ENCODE measurements at regions not wholly inside any gene's neighbourhood (a gene's known extent, or its start where the extent isn't known, plus 50 kb on each side); places are given as distances from the start of the nearest gene placed in this dataset.
A peak's percentile ranks its signal among the peaks of the same experiment; 100 is the strongest.

- H3K27me3 Mint-ChIP-seq (ENCODE audit: low read depth), result peaks cover 2% of the 10 kb centered on the region; the same call in 1 of the 2 replicates
- H3K27ac Mint-ChIP-seq, result no peak overlapping the region
- TF ChIP-seq CDX4 (CRISPR knock-in tag; IDR thresholded peaks at IDR 0.05; ENCODE audit: borderline replicate concordance), result no peak
- TF ChIP-seq, protein P1, sequence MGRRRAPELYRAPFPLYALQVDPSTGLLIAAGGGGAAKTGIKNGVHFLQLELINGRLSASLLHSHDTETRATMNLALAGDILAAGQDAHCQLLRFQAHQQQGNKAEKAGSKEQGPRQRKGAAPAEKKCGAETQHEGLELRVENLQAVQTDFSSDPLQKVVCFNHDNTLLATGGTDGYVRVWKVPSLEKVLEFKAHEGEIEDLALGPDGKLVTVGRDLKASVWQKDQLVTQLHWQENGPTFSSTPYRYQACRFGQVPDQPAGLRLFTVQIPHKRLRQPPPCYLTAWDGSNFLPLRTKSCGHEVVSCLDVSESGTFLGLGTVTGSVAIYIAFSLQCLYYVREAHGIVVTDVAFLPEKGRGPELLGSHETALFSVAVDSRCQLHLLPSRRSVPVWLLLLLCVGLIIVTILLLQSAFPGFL (CRISPR knock-in tag; IDR thresholded peaks at IDR 0.05; ENCODE audit: borderline replicate concordance), result no peak
- TF ChIP-seq ATF2 (CRISPR knock-in tag; IDR thresholded peaks at IDR 0.05; ENCODE audit: borderline replicate concordance, low read depth), result no peak
- TF ChIP-seq TCF7 (CRISPR knock-in tag; IDR thresholded peaks at IDR 0.05; ENCODE audit: low read depth), result no peak
- no peak for TF ChIP-seq NR1H2 (CRISPR knock-in tag; IDR thresholded peaks at IDR 0.05)
- TF ChIP-seq SOX15 (CRISPR knock-in tag; IDR thresholded peaks at IDR 0.05), result no peak
- 0 out of 2 replicates have a peak, but pooled peaks have one; percentile 36 for TF ChIP-seq ZNF317 (CRISPR knock-in tag; IDR thresholded peaks at IDR 0.05; ENCODE audit: borderline replicate concordance, low read depth)
- no peak for DNase-seq (ENCODE audit: low spot score)
- H3K36me3 Mint-ChIP-seq, result no peaks in the 10 kb centered on the region
- POLR2A ChIA-PET, result interaction anchor here (0.8 kb wide), 1 partner anchor 12 kb away, joined by 4 read pairs; no protein-coding TSS in a partner anchor
- H3K4me3 Mint-ChIP-seq, result no peak overlapping the region
- CTCF ChIA-PET, result interaction anchor here (1.1 kb wide), 1 partner anchor 217 kb away, joined by 3 read pairs; no protein-coding TSS in a partner anchor
- H3K9me3 Mint-ChIP-seq, result no peaks in the 10 kb centered on the region
- ATAC-seq, result no peak
- H3K4me1 Mint-ChIP-seq, result no peaks in the 10 kb centered on the region
Measured at GRCh38 chr11:127255209-127255608, 254.6 kb upstream of the KIRREL3 start.

- Mint-ChIP-seq H3K4me3 (no peak overlapping the region), H3K27me3 (ENCODE audit: low read depth) (peaks cover 4% of the 10 kb centered on the region; the same call in 1 of the 2 replicates), H3K36me3 (no peaks in the 10 kb centered on the region), H3K27ac (no peak overlapping the region), H3K4me1 (peaks cover 10% of the 10 kb centered on the region), H3K9me3 (no peaks in the 10 kb centered on the region)
- DNase-seq (ENCODE audit: low spot score), result no peak
- TF ChIP-seq, protein P2, sequence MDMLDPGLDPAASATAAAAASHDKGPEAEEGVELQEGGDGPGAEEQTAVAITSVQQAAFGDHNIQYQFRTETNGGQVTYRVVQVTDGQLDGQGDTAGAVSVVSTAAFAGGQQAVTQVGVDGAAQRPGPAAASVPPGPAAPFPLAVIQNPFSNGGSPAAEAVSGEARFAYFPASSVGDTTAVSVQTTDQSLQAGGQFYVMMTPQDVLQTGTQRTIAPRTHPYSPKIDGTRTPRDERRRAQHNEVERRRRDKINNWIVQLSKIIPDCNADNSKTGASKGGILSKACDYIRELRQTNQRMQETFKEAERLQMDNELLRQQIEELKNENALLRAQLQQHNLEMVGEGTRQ (CRISPR knock-in tag; IDR thresholded peaks at IDR 0.05), result no peak
- TF ChIP-seq ZNF423 (CRISPR knock-in tag; IDR thresholded peaks at IDR 0.05) (no peak), OVOL2 (CRISPR knock-in tag; IDR thresholded peaks at IDR 0.05; ENCODE audit: borderline replicate concordance) (no peak), KAT7 (CRISPR knock-in tag; IDR thresholded peaks at IDR 0.05; ENCODE audit: borderline replicate concordance) (no peak), CREM (CRISPR knock-in tag; IDR thresholded peaks at IDR 0.05) (no peak), TEAD4 (CRISPR knock-in tag; IDR thresholded peaks at IDR 0.05) (no peak), NFE2L1 (CRISPR knock-in tag; IDR thresholded peaks at IDR 0.05) (no peak), ZNF532 (CRISPR knock-in tag; IDR thresholded peaks at IDR 0.05; ENCODE audit: borderline replicate concordance) (no peak), TCF7 (CRISPR knock-in tag; IDR thresholded peaks at IDR 0.05; ENCODE audit: low read depth) (no peak), ZNF232 (CRISPR knock-in tag; IDR thresholded peaks at IDR 0.05) (no peak), JAZF1 (CRISPR knock-in tag; IDR thresholded peaks at IDR 0.05) (no peak)
- no peak for ATAC-seq
- CTCF ChIA-PET, result no interaction called here
- POLR2A ChIA-PET, result no interaction called here
Measured at GRCh38 chr11:127252321-127252720, 251.8 kb upstream of the KIRREL3 start.

All from WTC11 (cell line).